ENCODE measurements at regions not wholly inside any gene's neighbourhood (a gene's known extent, or its start where the extent isn't known, plus 50 kb on each side); places are given as distances from the start of the nearest gene placed in this dataset.

GRCh38 chr20:10877342-10877741, 203.5 kb upstream of the JAG1 start:
- DNase-seq, result no peak
- TF ChIP-seq POLR2A (IDR thresholded peaks at IDR 0.05; ENCODE audit: low read length) (no peak), GATA1 (IDR thresholded peaks at IDR 0.05; ENCODE audit: low read depth, low read length) (no peak)

GRCh38 chr20:10883166-10883565, 209.4 kb upstream of the JAG1 start:
- DNase-seq, result no peak
- TF ChIP-seq POLR2A (IDR thresholded peaks at IDR 0.05; ENCODE audit: low read length) (no peak), GATA1 (IDR thresholded peaks at IDR 0.05; ENCODE audit: low read depth, low read length) (no peak)

GRCh38 chr20:10893321-10893720, 219.5 kb upstream of the JAG1 start:
- DNase-seq, result no peak
- TF ChIP-seq GATA1 (IDR thresholded peaks at IDR 0.05; ENCODE audit: low read depth, low read length), result no peak

GRCh38 chr20:10897336-10897735, 223.5 kb upstream of the JAG1 start:
- DNase-seq, result no peak
- TF ChIP-seq GATA1 (IDR thresholded peaks at IDR 0.05; ENCODE audit: low read depth, low read length) (no peak), POLR2A (IDR thresholded peaks at IDR 0.05; ENCODE audit: low read length) (no peak)

GRCh38 chr20:10898552-10898951, 224.8 kb upstream of the JAG1 start:
- no peak for DNase-seq
- TF ChIP-seq POLR2A (IDR thresholded peaks at IDR 0.05; ENCODE audit: low read length), result no peak
- TF ChIP-seq GATA1 (IDR thresholded peaks at IDR 0.05; ENCODE audit: low read depth, low read length), result no peak

- TF ChIP-seq POLR2A (IDR thresholded peaks at IDR 0.05; ENCODE audit: low read length), result no peak
- no peak for TF ChIP-seq GATA1 (IDR thresholded peaks at IDR 0.05; ENCODE audit: low read depth, low read length)
- DNase-seq, result no peak
Measured at GRCh38 chr20:10902174-10902573, 228.4 kb upstream of the JAG1 start.

GRCh38 chr20:10902576-10903282, 228.9 kb upstream of the JAG1 start:
- DNase-seq, result no peak
- TF ChIP-seq GATA1 (IDR thresholded peaks at IDR 0.05; ENCODE audit: low read depth, low read length), result no peak
- TF ChIP-seq POLR2A (IDR thresholded peaks at IDR 0.05; ENCODE audit: low read length), result no peak

- no peak for TF ChIP-seq POLR2A (IDR thresholded peaks at IDR 0.05; ENCODE audit: low read length)
- TF ChIP-seq GATA1 (IDR thresholded peaks at IDR 0.05; ENCODE audit: low read depth, low read length), result no peak
- no peak for DNase-seq
Measured at GRCh38 chr20:10906834-10907233, 233.0 kb upstream of the JAG1 start.

- DNase-seq, result no peak
- no peak for TF ChIP-seq GATA1 (IDR thresholded peaks at IDR 0.05; ENCODE audit: low read depth, low read length)
- TF ChIP-seq POLR2A (IDR thresholded peaks at IDR 0.05; ENCODE audit: low read length), result no peak
Measured at GRCh38 chr20:10909803-10910202, 236.0 kb upstream of the JAG1 start.

GRCh38 chr20:10910535-10911178, 236.9 kb upstream of the JAG1 start:
- TF ChIP-seq GATA1 (IDR thresholded peaks at IDR 0.05; ENCODE audit: low read depth, low read length) (no peak), POLR2A (IDR thresholded peaks at IDR 0.05; ENCODE audit: low read length) (no peak)
- no peak for DNase-seq

GRCh38 chr20:10911298-10911697, 237.5 kb upstream of the JAG1 start:
- DNase-seq, result no peak
- no peak for TF ChIP-seq POLR2A (IDR thresholded peaks at IDR 0.05; ENCODE audit: low read length)
- TF ChIP-seq GATA1 (IDR thresholded peaks at IDR 0.05; ENCODE audit: low read depth, low read length), result no peak

- DNase-seq, result no peak
- TF ChIP-seq POLR2A (IDR thresholded peaks at IDR 0.05; ENCODE audit: low read length), result no peak
- no peak for TF ChIP-seq GATA1 (IDR thresholded peaks at IDR 0.05; ENCODE audit: low read depth, low read length)
Measured at GRCh38 chr20:10915815-10916214, 242.0 kb upstream of the JAG1 start.

- no peak for DNase-seq
- TF ChIP-seq GATA1 (IDR thresholded peaks at IDR 0.05; ENCODE audit: low read depth, low read length), result no peak
- TF ChIP-seq POLR2A (IDR thresholded peaks at IDR 0.05; ENCODE audit: low read length), result no peak
Measured at GRCh38 chr20:10916312-10916711, 242.5 kb upstream of the JAG1 start.

GRCh38 chr20:10917826-10918225, 244.0 kb upstream of the JAG1 start:
- DNase-seq, result no peak
- no peak for TF ChIP-seq GATA1 (IDR thresholded peaks at IDR 0.05; ENCODE audit: low read depth, low read length)
- no peak for TF ChIP-seq POLR2A (IDR thresholded peaks at IDR 0.05; ENCODE audit: low read length)
